ENCODE measurements at regions not wholly inside any gene's neighbourhood (a gene's known extent, or its start where the extent isn't known, plus 50 kb on each side); places are given as distances from the start of the nearest gene placed in this dataset.
"Not testable (repeated sequence)": the region's sequence is repeated elsewhere in the genome, so short reads cannot be mapped to it uniquely, and the experiment has no call there.

GRCh38 chr3:20615982-20616381 is 430.0 kb upstream of the SGO1 start:
- TF ChIP-seq CTCF (IDR thresholded peaks at IDR 0.05); SIN3A (IDR thresholded peaks at IDR 0.05; ENCODE audit: borderline replicate concordance, insufficient read depth, low read depth, low read length); POLR2AphosphoS5 (IDR thresholded peaks at IDR 0.05; ENCODE audit: low read depth, low read length); TCF7L2 (IDR thresholded peaks at IDR 0.05; ENCODE audit: low read depth, low read length): not testable (repeated sequence)

Measured in Panc1 (cell line).